K562 (cell line): ENCODE measurements at regions not wholly inside any gene's neighbourhood (a gene's known extent, or its start where the extent isn't known, plus 50 kb on each side); places are given as distances from the start of the nearest gene placed in this dataset.

Source experiments
- ATAC-seq: fragments of 200-7000 bp; cut with Tn5 transposase; 3 replicates; pipeline ENCODE4 v1.9.1; 2020; ENCODE audit warnings: moderate library complexity
- BruUV-seq: library from RNA; stranded (reverse); fragments of 400-500 nt; replicated peaks from 2 replicates; lab custom pipeline; 2021; lab: Mats Ljungman, UMichigan
- CTCF ChIA-PET: fragments of 300-600 bp; formaldehyde crosslinking; extraction: SDS; loops from one replicate; lab custom pipeline; 2021; ENCODE audit warnings: low intra/inter-chr PET ratio; lab: Yijun Ruan, JAX
- POLR2A ChIA-PET: fragments of 300-600, 350-650 bp; sonication (Branson Sonifier 250); formaldehyde crosslinking; extraction: SDS; loops from one replicate; lab custom pipeline; 2021; ENCODE audit warnings: antibody characterized with exemption, inconsistent platforms; lab: Yijun Ruan, JAX
- DNase-seq, 4 experiments: peaks; one replicate each; pipeline versions ENCODE4 v3.0.0 to v3.0.0-alpha.2; 2011 to 2018; ENCODE audit warnings: low spot score in 3 of 4, mixed read lengths in 3 of 4; ENCODE audit errors: extremely low read depth in 1 of 4
- FAIRE-seq: peaks from 2 replicates; lab custom pipeline; 2011; peaks lifted over from hg19 to GRCh38; lab: Jason Lieb, UNC
- H2AFZ ChIP-seq: 2 replicates; pipeline ENCODE4 v1.6.0; 2011; ENCODE audit warnings: low read depth, low read length, control low read depth, inconsistent platforms
- H3K27ac ChIP-seq: fragments of 200-600 bp; 3 replicates; pipeline ENCODE4 v1.8.0; 2011; ENCODE audit warnings: low read depth, mild to moderate bottlenecking, control low read depth, inconsistent platforms, low read length, moderate library complexity, mixed read lengths; ENCODE audit errors: extremely low read depth
- H3K27me3 ChIP-seq, 2 experiments: fragments of 300-600 bp in 1 of 2; 2 replicates in 1 of 2; 3 replicates in 1 of 2; pipeline versions ENCODE4 v1.6.0 to v1.8.0; 2011; ENCODE audit warnings: inconsistent platforms in 2 of 2, low read length in 2 of 2, mild to moderate bottlenecking in 1 of 2, mixed read lengths in 1 of 2, moderate library complexity in 1 of 2; ENCODE audit not compliant: control insufficient read depth in 2 of 2, insufficient read depth in 2 of 2
- H3K36me3 ChIP-seq: fragments of 300-600 bp; 3 replicates; pipeline ENCODE4 v1.8.0; 2011; ENCODE audit warnings: mild to moderate bottlenecking, low read length, inconsistent platforms; ENCODE audit not compliant: control insufficient read depth, insufficient read depth
- H3K4me1 ChIP-seq, 2 experiments: fragments of 200-600 bp in 1 of 2; replicated peaks in 1 of 2; 2 replicates in 1 of 2; 3 replicates in 1 of 2; pipeline versions ENCODE4 v1.5.1 to v1.8.0; 2011; ENCODE audit warnings: inconsistent platforms in 2 of 2, low read length in 2 of 2, mild to moderate bottlenecking in 1 of 2, mixed read lengths in 1 of 2, moderate library complexity in 1 of 2; ENCODE audit not compliant: control insufficient read depth in 2 of 2, insufficient read depth in 2 of 2
- H3K4me2 ChIP-seq: 2 replicates; pipeline ENCODE4 v1.6.1; 2011; ENCODE audit warnings: low read length, control low read depth, inconsistent platforms, mixed read lengths; ENCODE audit not compliant: insufficient read depth
- H3K4me3 ChIP-seq: fragments of 200-600 bp; sonication (generic), shearing (Covaris generic); 2 replicates; pipeline ENCODE4 v1.5.1; 2016; ENCODE audit warnings: control low read depth, inconsistent platforms
- H3K79me2 ChIP-seq: fragments of 200-600 bp; 3 replicates; pipeline ENCODE4 v1.8.0; 2011; ENCODE audit warnings: low read length, inconsistent platforms; ENCODE audit not compliant: control insufficient read depth, insufficient read depth
- H3K9ac ChIP-seq, 2 experiments: 2 replicates each; pipeline versions ENCODE4 v1.6.0 to v1.6.1; 2011; ENCODE audit warnings: low read depth in 2 of 2, low read length in 2 of 2, control low read depth in 1 of 2, inconsistent platforms in 1 of 2, mild to moderate bottlenecking in 1 of 2, mixed read lengths in 1 of 2; ENCODE audit not compliant: insufficient read depth in 1 of 2
- H3K9me1 ChIP-seq: one replicate; pipeline ENCODE4 v1.6.0; 2011; ENCODE audit warnings: inconsistent platforms, mild to moderate bottlenecking, low read length, moderate library complexity; ENCODE audit not compliant: control insufficient read depth, insufficient read depth
- H3K9me3 ChIP-seq: replicated peaks from 2 replicates; pipeline ENCODE4 v1.5.1; 2011; ENCODE audit warnings: low read depth, low read length, inconsistent platforms; ENCODE audit not compliant: control insufficient read depth, insufficient read depth
- H4K20me1 ChIP-seq: replicated peaks from 2 replicates; pipeline ENCODE4 v1.6.1; 2011; ENCODE audit warnings: low read length, inconsistent platforms, mixed read lengths; ENCODE audit not compliant: control insufficient read depth, insufficient read depth
- CAMTA2 ChIP-seq: fragments of 250-450 bp; sonication (Bioruptor Pico); conservative IDR thresholded peaks from 2 replicates; pipeline ENCODE4 v1.5.1; 2022
- CCAR2 ChIP-seq: fragments of 200-400 bp; formaldehyde crosslinking; IDR thresholded peaks from 2 replicates; pipeline ENCODE4 v1.6.1; 2017; ENCODE audit warnings: mild to moderate bottlenecking, low read depth, low read length
- E2F8 ChIP-seq: fragments of 450-650 bp; IDR thresholded peaks from 2 replicates; pipeline ENCODE4 v1.7.1; 2018; ENCODE audit warnings: mild to moderate bottlenecking, low read depth; ENCODE audit not compliant: partially characterized antibody
- FOXA3 ChIP-seq, 2 experiments: fragments of 450-650 bp in 1 of 2; sonication (generic) in 1 of 2; formaldehyde crosslinking; IDR thresholded peaks in 1 of 2; conservative IDR thresholded peaks in 1 of 2; 2 replicates each; pipeline versions ENCODE4 v1.4.0 to v1.8.0; 2020 to 2022; ENCODE audit warnings: mild to moderate bottlenecking in 2 of 2, missing genetic modification reagents in 1 of 2
- GTF2F1 ChIP-seq: IDR thresholded peaks from 2 replicates; pipeline ENCODE4 v1.6.1; 2011; ENCODE audit warnings: low read depth, low read length, improper control_type of control experiment
- MCM7 ChIP-seq, 2 experiments: fragments of 450-650 bp; IDR thresholded peaks; 2 replicates each; pipeline ENCODE4 v1.6.1; 2016 to 2018
- MYBL2 ChIP-seq, 2 experiments: fragments of 450-650 bp in 1 of 2; sonication (generic) in 1 of 2; formaldehyde crosslinking in 1 of 2; IDR thresholded peaks; 2 replicates each; pipeline versions ENCODE4 v1.6.1 to v1.8.1; 2017 to 2022; ENCODE audit warnings: borderline replicate concordance in 1 of 2, inconsistent platforms in 1 of 2, low read depth in 1 of 2, mild to moderate bottlenecking in 1 of 2, missing genetic modification reagents in 1 of 2, moderate library complexity in 1 of 2
- PHTF2 ChIP-seq: fragments of 250-450 bp; sonication (Bioruptor Pico); IDR thresholded peaks from 2 replicates; pipeline ENCODE4 v1.5.0; 2021; ENCODE audit warnings: mild to moderate bottlenecking
- TFE3 ChIP-seq: fragments of 450-650 bp; formaldehyde crosslinking; IDR thresholded peaks from 2 replicates; pipeline ENCODE4 v1.4.0; 2020; ENCODE audit warnings: mild to moderate bottlenecking, mixed read lengths
- TOE1 ChIP-seq, 2 experiments: fragments of 450-650 bp in 1 of 2; sonication (generic) in 1 of 2; formaldehyde crosslinking in 1 of 2; IDR thresholded peaks; 2 replicates each; pipeline versions ENCODE4 v1.7.1 to v1.8.0; 2016 to 2022; ENCODE audit warnings: borderline replicate concordance in 2 of 2, mild to moderate bottlenecking in 2 of 2, antibody characterized with exemption in 1 of 2, inconsistent platforms in 1 of 2, low read depth in 1 of 2, missing genetic modification reagents in 1 of 2, moderate library complexity in 1 of 2
- ZKSCAN3 ChIP-seq: fragments of 250-450 bp; sonication (Bioruptor Pico); IDR thresholded peaks from 2 replicates; pipeline ENCODE4 v1.4.0; 2020
- ZNF282 ChIP-seq: sonication (generic); formaldehyde crosslinking; IDR thresholded peaks from 2 replicates; pipeline ENCODE4 v1.8.1; 2023; ENCODE audit warnings: missing genetic modification reagents
- ZNF785 ChIP-seq: fragments of 250-450 bp; sonication (Bioruptor Pico); IDR thresholded peaks from 2 replicates; pipeline ENCODE4 v1.4.0; 2020; ENCODE audit warnings: mild to moderate bottlenecking
- WGBS: fragments of 100-300 bp; shearing (Covaris generic); methylation state at CpG from one replicate; pipeline ENCODE4 v1.1.6; 2016; ENCODE audit warnings: low coverage, mixed read lengths; ENCODE audit not compliant: insufficient coverage; ENCODE audit errors: missing lambda C conversion rate; 5-methylcytosine and 5-hydroxymethylcytosine counted together
- in situ Hi-C: fragments of 300-500 bp; cut with MboI; formaldehyde crosslinking; loops from 4 replicates; pipeline ENCODE4 v1.15.0; 2018; ENCODE audit warnings: inconsistent platforms, mixed read lengths
- intact Hi-C: fragments of 100-400 bp; cut with micrococcal nuclease; formaldehyde crosslinking; loops from 2 replicates; pipeline ENCODE4 v1.14.2; 2022
- TF ChIP-seq, protein P1 (sequence below): fragments of 250-450 bp; sonication (Bioruptor Pico); IDR thresholded peaks from 2 replicates; pipeline ENCODE4 v1.8.0; 2022; ENCODE audit warnings: inconsistent platforms, mild to moderate bottlenecking, moderate library complexity, borderline replicate concordance

DNA sequence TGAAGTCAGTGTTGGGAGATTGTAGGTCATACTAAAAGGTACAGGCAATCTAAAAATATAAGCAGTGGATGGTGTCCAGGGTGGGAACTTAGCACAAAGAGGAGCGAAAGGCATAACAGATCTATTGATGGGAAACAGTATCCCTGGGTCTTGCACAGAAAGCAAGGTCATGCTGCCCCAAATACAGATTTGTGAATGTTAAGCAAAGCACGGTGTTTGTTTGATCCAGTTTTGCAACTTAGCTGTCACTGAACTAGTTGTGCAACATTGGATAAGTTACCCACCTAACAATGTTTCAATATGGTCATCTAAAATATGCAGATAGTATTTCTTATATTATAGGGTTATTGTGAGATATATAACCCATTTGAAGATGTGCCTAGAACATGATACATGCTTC, 162.9 kb downstream of the BLID start:
- POLR2A ChIA-PET, result no interaction called here
- H3K4me1 ChIP-seq, result no peaks in the 10 kb centered on the region
- in situ Hi-C loops, result no loop called here
- WGBS, result 6% methylated on average over 2 of the region's 2 CpGs
- no peaks in the 10 kb centered on the region for H3K9me1 ChIP-seq
- no peak overlapping the region for H3K27ac ChIP-seq
- H3K4me3 ChIP-seq, result no peak overlapping the region
- H3K9ac ChIP-seq, result no peak overlapping the region
- H3K4me2 ChIP-seq, result no peak overlapping the region
- no peaks in the 10 kb centered on the region for H3K36me3 ChIP-seq
- H2AFZ ChIP-seq, result no peak overlapping the region
- no TSS peak for BruUV-seq
- CTCF ChIA-PET, result no interaction called here
- ATAC-seq, result no peak
- no peaks in the 10 kb centered on the region for H3K79me2 ChIP-seq
- no peaks in the 10 kb centered on the region for H3K27me3 ChIP-seq
- TF ChIP-seq MCM7 (IDR thresholded peaks at IDR 0.05), result no peak
- no peak for TF ChIP-seq GTF2F1
- no peak for TF ChIP-seq E2F8
- TF ChIP-seq PHTF2, result no peak
- no peak for TF ChIP-seq TFE3
- no peak for TF ChIP-seq MYBL2 (IDR thresholded peaks at IDR 0.05; ENCODE audit: low read depth)
- no peak for TF ChIP-seq MYBL2 (CRISPR knock-in tag; IDR thresholded peaks at IDR 0.05; ENCODE audit: borderline replicate concordance)
- no peak for TF ChIP-seq TOE1 (IDR thresholded peaks at IDR 0.05; ENCODE audit: borderline replicate concordance)
- no peak for TF ChIP-seq TOE1 (CRISPR knock-in tag; IDR thresholded peaks at IDR 0.05; ENCODE audit: borderline replicate concordance, low read depth)
- TF ChIP-seq ZNF282, result no peak
- no peak for TF ChIP-seq CAMTA2 (CRISPR knock-in tag)
- TF ChIP-seq ZKSCAN3 (CRISPR knock-in tag), result no peak
- TF ChIP-seq ZNF785 (CRISPR knock-in tag), result no peak
- no peak for TF ChIP-seq CCAR2
- no peak for TF ChIP-seq FOXA3 (CRISPR knock-in tag; conservative IDR thresholded peaks at IDR 0.05 in 1 of 2, IDR thresholded peaks at IDR 0.05 in 1 of 2)
- TF ChIP-seq, protein P1, sequence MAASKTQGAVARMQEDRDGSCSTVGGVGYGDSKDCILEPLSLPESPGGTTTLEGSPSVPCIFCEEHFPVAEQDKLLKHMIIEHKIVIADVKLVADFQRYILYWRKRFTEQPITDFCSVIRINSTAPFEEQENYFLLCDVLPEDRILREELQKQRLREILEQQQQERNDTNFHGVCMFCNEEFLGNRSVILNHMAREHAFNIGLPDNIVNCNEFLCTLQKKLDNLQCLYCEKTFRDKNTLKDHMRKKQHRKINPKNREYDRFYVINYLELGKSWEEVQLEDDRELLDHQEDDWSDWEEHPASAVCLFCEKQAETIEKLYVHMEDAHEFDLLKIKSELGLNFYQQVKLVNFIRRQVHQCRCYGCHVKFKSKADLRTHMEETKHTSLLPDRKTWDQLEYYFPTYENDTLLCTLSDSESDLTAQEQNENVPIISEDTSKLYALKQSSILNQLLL, result no peak
- TF ChIP-seq, all 486 proteins: peak for 0
- no peaks in the 10 kb centered on the region for H3K9me3 ChIP-seq
- FAIRE-seq, result no peak
- intact Hi-C loops, result no loop called here
- H4K20me1 ChIP-seq, result no peaks in the 10 kb centered on the region
- DNase-seq, result no peak
